ENCODE measurements at regions not wholly inside any gene's neighbourhood (a gene's known extent, or its start where the extent isn't known, plus 50 kb on each side); places are given as distances from the start of the nearest gene placed in this dataset.

GRCh38 chr4:124946696-124947095 lies 234.2 kb upstream of the ANKRD50 start:
- TF ChIP-seq CTCF (IDR thresholded peaks at IDR 0.05) (no peak), POLR2A (IDR thresholded peaks at IDR 0.05) (no peak)

Data from testis (tissue), 2 donors.